ENCODE measurements at regions not wholly inside any gene's neighbourhood (a gene's known extent, or its start where the extent isn't known, plus 50 kb on each side); places are given as distances from the start of the nearest gene placed in this dataset.

DNA sequence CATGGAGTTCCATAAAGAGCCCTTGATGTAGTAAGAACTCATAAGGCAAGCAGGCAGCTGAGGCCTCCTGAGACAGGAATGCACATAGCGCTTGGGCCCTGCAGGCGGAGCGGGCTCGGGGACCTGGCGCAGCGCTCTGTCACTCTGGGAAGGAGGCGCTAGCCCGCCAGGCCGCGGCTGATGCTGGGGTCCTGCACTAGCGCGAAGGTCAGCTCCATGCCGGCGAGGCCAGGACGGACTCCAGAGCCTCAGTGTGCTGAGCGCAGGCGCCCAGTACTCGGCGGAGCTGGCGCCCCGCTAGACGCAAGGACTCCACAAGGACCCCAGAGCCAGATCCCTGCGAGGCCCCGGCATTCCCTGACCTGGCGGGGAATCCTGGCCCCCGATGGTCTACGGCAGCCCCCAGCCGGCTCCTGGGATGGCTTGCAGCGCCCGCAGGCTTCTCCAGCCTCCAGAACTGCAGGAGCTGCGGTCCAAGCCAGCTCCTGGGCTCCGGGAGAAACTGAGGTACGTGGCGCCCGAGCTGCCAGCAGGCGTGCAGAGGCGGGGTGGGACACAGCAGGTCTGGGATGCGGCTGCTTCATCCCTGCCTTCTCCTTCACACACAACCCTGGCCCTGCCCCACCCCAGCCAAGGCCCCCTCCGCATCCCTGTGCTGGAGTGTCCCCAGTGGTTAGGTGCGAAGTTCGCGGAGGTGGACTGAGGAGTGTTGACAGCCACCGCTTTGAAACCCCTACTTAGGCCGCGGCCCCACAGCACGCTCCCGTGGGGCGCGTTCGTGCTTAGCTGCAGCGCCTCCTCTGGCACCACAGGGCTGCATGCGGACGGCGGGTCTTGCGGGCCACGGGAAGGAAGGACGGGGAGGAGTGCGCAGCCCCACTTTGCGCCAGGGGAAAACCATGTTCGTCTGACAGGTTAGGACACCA is 761.5 kb upstream of the POM121L12 start:
- DNase-seq (ENCODE audit: low read depth) = no peak
- no peak for TF ChIP-seq CTCF (IDR thresholded peaks at IDR 0.05; ENCODE audit: insufficient read depth, low read depth, low read length, missing control alignments)
- H3K4me3 ChIP-seq (ENCODE audit: low read depth, low read length) = no peak overlapping the region

DNA sequence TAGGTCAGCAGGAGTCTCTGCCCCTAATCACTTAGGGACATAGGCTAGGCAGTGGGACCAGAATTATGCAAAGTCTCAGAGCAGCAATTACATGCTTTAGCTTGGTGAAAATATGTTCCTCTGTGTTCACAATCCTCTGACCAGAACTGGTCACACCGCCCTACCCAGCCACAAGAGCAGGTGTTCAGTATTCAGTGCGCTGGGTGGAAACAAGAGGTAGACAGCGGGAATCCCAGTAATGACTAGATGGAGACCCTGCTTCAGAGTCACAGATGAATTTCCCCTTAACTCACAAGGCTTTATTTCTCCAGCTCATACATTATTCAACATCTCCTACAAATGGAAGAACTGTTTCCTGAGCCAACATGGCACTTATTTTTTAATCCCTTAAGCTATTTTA is 763.7 kb upstream of the POM121L12 start:
- TF ChIP-seq CTCF (IDR thresholded peaks at IDR 0.05; ENCODE audit: insufficient read depth, low read depth, low read length, missing control alignments) = no peak
- no peak overlapping the region for H3K4me3 ChIP-seq (ENCODE audit: low read depth, low read length)
- no peak for DNase-seq (ENCODE audit: low read depth)

DNA sequence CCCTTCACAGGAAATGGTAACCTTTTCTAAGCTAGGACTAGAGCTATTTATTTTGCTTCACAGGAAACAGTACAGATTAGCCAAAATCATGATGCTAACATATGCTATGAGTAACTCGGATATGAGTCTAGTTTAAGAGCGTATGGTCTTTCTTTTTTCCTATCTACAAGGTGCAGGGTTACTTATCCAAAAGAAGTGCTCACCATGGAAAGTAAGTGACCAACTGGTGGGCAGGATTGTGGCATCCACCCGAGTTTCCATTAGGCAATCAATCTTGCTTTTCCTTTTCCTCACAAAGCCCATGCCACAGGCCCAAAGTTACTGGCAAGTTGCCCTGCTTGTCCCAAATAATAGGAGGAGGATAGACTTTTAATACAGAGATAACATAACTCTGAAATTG is 765.1 kb upstream of the POM121L12 start:
- H3K4me3 ChIP-seq (ENCODE audit: low read depth, low read length) = no peak overlapping the region
- TF ChIP-seq CTCF (IDR thresholded peaks at IDR 0.05; ENCODE audit: insufficient read depth, low read depth, low read length, missing control alignments) = no peak
- DNase-seq (ENCODE audit: low read depth) = no peak

DNA sequence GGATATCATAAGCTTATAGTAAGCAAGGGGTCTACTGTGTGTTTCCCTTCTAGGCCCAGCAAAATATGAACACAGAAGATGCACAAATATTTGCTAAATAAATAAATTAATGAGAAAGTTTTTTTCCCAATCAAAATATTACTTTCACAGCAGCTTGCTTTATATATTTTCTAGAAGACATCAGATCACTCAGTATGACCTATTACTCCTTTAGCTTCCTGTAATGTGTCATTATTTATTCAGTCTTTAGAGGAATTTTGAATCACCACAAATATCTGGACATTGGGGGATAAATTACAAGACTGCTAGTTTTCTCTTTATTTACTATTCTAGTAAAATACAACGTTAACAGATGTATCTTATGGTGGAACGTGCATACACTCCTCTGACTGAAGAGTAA is 765.8 kb upstream of the POM121L12 start:
- H3K4me3 ChIP-seq (ENCODE audit: low read depth, low read length) = no peak overlapping the region
- no peak for TF ChIP-seq CTCF (IDR thresholded peaks at IDR 0.05; ENCODE audit: insufficient read depth, low read depth, low read length, missing control alignments)
- DNase-seq (ENCODE audit: low read depth) = no peak

DNA sequence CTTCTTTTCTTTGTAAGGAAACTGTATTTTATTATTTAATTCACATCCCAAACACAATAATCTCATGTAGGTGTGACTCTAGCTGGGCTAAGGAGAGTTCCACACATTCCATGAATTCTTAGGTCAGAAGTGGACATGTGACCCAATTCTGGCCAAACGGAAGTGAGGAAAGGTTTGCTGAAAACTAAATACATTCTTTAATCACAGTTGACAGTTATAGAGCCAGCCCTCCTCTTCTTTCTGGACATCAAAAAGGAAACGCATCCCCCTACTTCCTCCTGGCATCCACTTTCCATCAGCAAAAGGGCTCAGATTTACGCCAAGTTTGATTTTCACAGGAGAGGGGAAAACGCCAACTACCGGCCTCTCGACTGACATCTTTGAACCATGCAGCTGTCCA is 774.4 kb upstream of the POM121L12 start:
- no peak overlapping the region for H3K4me3 ChIP-seq (ENCODE audit: low read depth, low read length)
- TF ChIP-seq CTCF (IDR thresholded peaks at IDR 0.05; ENCODE audit: insufficient read depth, low read depth, low read length, missing control alignments) = no peak

GRCh38 chr7:52260046-52260665 is 775.3 kb upstream of the POM121L12 start:
- no peak for DNase-seq (ENCODE audit: low read depth)
- no peak for TF ChIP-seq CTCF (IDR thresholded peaks at IDR 0.05; ENCODE audit: insufficient read depth, low read depth, low read length, missing control alignments)

More for the DNA sequence above, 774.4 kb upstream of the POM121L12 start:
- no peak for DNase-seq (ENCODE audit: low read depth)

More at GRCh38 chr7:52260046-52260665, 775.3 kb upstream of the POM121L12 start:
- H3K4me3 ChIP-seq (ENCODE audit: low read depth, low read length) = no peak overlapping the region

Measured in GM12865 (cell line).